ENCODE measurements at regions not wholly inside any gene's neighbourhood (a gene's known extent, or its start where the extent isn't known, plus 50 kb on each side); places are given as distances from the start of the nearest gene placed in this dataset.

GRCh38 chr2:200223205-200223784, 83.2 kb upstream of the SPATS2L start:
- no peak for TF ChIP-seq REST (IDR thresholded peaks at IDR 0.05; ENCODE audit: insufficient replicate concordance, low read depth)
- no peak for TF ChIP-seq POLR2AphosphoS5 (IDR thresholded peaks at IDR 0.05; ENCODE audit: low read depth)
- no peak for TF ChIP-seq GABPA (IDR thresholded peaks at IDR 0.05; ENCODE audit: low read depth)
- TF ChIP-seq SPI1 (IDR thresholded peaks at IDR 0.05; ENCODE audit: borderline replicate concordance, low read depth): no peak
- TF ChIP-seq CTCF (IDR thresholded peaks at IDR 0.05; ENCODE audit: insufficient read depth, low read length): no peak
- no peak for DNase-seq (ENCODE audit: low read depth in 1 of 2, low spot score in 1 of 2)
- no peak overlapping the region for H3K4me3 ChIP-seq (replicated peaks; ENCODE audit: insufficient read depth, low read length)

GRCh38 chr2:200225951-200226350, 80.5 kb upstream of the SPATS2L start:
- no peak overlapping the region for H3K4me3 ChIP-seq (replicated peaks; ENCODE audit: insufficient read depth, low read length)
- H3K27me3 ChIP-seq (ENCODE audit: insufficient read depth, poor library complexity, severe bottlenecking): no peaks in the 10 kb centered on the region
- TF ChIP-seq SPI1 (IDR thresholded peaks at IDR 0.05; ENCODE audit: borderline replicate concordance, low read depth) (no peak), POLR2AphosphoS5 (IDR thresholded peaks at IDR 0.05; ENCODE audit: low read depth) (no peak), GABPA (IDR thresholded peaks at IDR 0.05; ENCODE audit: low read depth) (no peak), REST (IDR thresholded peaks at IDR 0.05; ENCODE audit: insufficient replicate concordance, low read depth) (no peak), CTCF (IDR thresholded peaks at IDR 0.05; ENCODE audit: insufficient read depth, low read length) (no peak)
- no peak overlapping the region for H3K27ac ChIP-seq (replicated peaks)
- no peak for DNase-seq (ENCODE audit: low read depth in 1 of 2, low spot score in 1 of 2)

More at GRCh38 chr2:200223205-200223784, 83.2 kb upstream of the SPATS2L start:
- Histone ChIP-seq H3K27me3 (ENCODE audit: insufficient read depth, poor library complexity, severe bottlenecking) (no peaks in the 10 kb centered on the region), H3K27ac (replicated peaks) (no peak overlapping the region)

- Histone ChIP-seq H3K27me3 (ENCODE audit: insufficient read depth, poor library complexity, severe bottlenecking) (no peaks in the 10 kb centered on the region), H3K4me3 (replicated peaks; ENCODE audit: insufficient read depth, low read length) (no peak overlapping the region), H3K27ac (replicated peaks) (no peak overlapping the region)
- no peak for DNase-seq (ENCODE audit: low read depth in 1 of 2, low spot score in 1 of 2)
- TF ChIP-seq SPI1 (IDR thresholded peaks at IDR 0.05; ENCODE audit: borderline replicate concordance, low read depth) (no peak), POLR2AphosphoS5 (IDR thresholded peaks at IDR 0.05; ENCODE audit: low read depth) (no peak), CTCF (IDR thresholded peaks at IDR 0.05; ENCODE audit: insufficient read depth, low read length) (no peak), REST (IDR thresholded peaks at IDR 0.05; ENCODE audit: insufficient replicate concordance, low read depth) (no peak), GABPA (IDR thresholded peaks at IDR 0.05; ENCODE audit: low read depth) (no peak)
Measured at GRCh38 chr2:200226451-200227426, 79.8 kb upstream of the SPATS2L start.

Measured in HL-60 (cell line).